RWPE2 (cell line): ENCODE measurements at regions not wholly inside any gene's neighbourhood (a gene's known extent, or its start where the extent isn't known, plus 50 kb on each side); places are given as distances from the start of the nearest gene placed in this dataset.
A peak's percentile ranks its signal among the peaks of the same experiment; 100 is the strongest.

ENCODE experiments used
- ATAC-seq: fragments of 200-7000 bp; cut with Tn5 transposase; 3 replicates; pipeline ENCODE4 v1.9.1; 2021; ENCODE audit warnings: low read depth
- DNase-seq: peaks from one replicate; pipeline ENCODE4 v3.0.0-alpha.2; 2020; ENCODE audit warnings: low spot score
- H3K27ac ChIP-seq: fragments of 450-650 bp; 2 replicates; pipeline ENCODE4 v1.5.1; 2017; ENCODE audit warnings: mild to moderate bottlenecking; ENCODE audit not compliant: poor library complexity, severe bottlenecking
- H3K27me3 ChIP-seq: fragments of 250-450 bp; sonication (Bioruptor Pico); 2 replicates; pipeline ENCODE4 v1.5.1; 2021; ENCODE audit warnings: mild to moderate bottlenecking, moderate library complexity; ENCODE audit not compliant: insufficient read depth, poor library complexity, severe bottlenecking
- H3K36me3 ChIP-seq: fragments of 250-450 bp; sonication (Bioruptor Pico); 2 replicates; pipeline ENCODE4 v1.5.1; 2020; ENCODE audit warnings: low read depth, mild to moderate bottlenecking, moderate library complexity
- H3K4me1 ChIP-seq: fragments of 250-450 bp; sonication (Bioruptor Pico); 2 replicates; pipeline ENCODE4 v1.5.1; 2021; ENCODE audit warnings: mild to moderate bottlenecking, moderate library complexity; ENCODE audit not compliant: insufficient read depth, poor library complexity, severe bottlenecking
- H3K4me3 ChIP-seq: fragments of 250-450 bp; sonication (Bioruptor Pico); 2 replicates; pipeline ENCODE4 v1.5.1; 2021; ENCODE audit warnings: mild to moderate bottlenecking, moderate library complexity; ENCODE audit not compliant: severe bottlenecking
- H3K9me3 ChIP-seq: fragments of 250-450 bp; sonication (Bioruptor Pico); 2 replicates; pipeline ENCODE4 v1.5.1; 2021; ENCODE audit warnings: mild to moderate bottlenecking, moderate library complexity; ENCODE audit not compliant: severe bottlenecking
- CTCF ChIP-seq: fragments of 450-650 bp; IDR thresholded peaks from one replicate; pipeline ENCODE4 v1.5.1; 2017; ENCODE audit warnings: mild to moderate bottlenecking, moderate library complexity; ENCODE audit not compliant: poor library complexity, severe bottlenecking

- no peak for ATAC-seq
- peak; percentile 24 for DNase-seq
- H3K27me3 ChIP-seq: no peaks in the 10 kb centered on the region
- no peak overlapping the region for H3K4me3 ChIP-seq
- H3K9me3 ChIP-seq: no peaks in the 10 kb centered on the region
- no peaks in the 10 kb centered on the region for H3K4me1 ChIP-seq
- H3K36me3 ChIP-seq: no peaks in the 10 kb centered on the region
- no peak overlapping the region for H3K27ac ChIP-seq
- no peak for TF ChIP-seq CTCF
These were observed 71.6 kb upstream of the NECTIN1 start for GRCh38 chr11:119800619-119801018.

- no peak for ATAC-seq
- Histone ChIP-seq H3K4me1 (peaks cover 3% of the 10 kb centered on the region), H3K36me3 (no peaks in the 10 kb centered on the region), H3K9me3 (no peaks in the 10 kb centered on the region), H3K4me3 (no peak overlapping the region), H3K27ac (no peak overlapping the region), H3K27me3 (no peaks in the 10 kb centered on the region)
- no peak for TF ChIP-seq CTCF
- no peak for DNase-seq
These were observed 71.2 kb upstream of the NECTIN1 start for GRCh38 chr11:119800171-119800570.

GRCh38 chr11:119798656-119799055 is 69.7 kb upstream of the NECTIN1 start:
- H3K4me3 ChIP-seq: no peak overlapping the region
- no peak for TF ChIP-seq CTCF
- DNase-seq: no peak
- no peaks in the 10 kb centered on the region for H3K9me3 ChIP-seq
- ATAC-seq: no peak
- no peak overlapping the region for H3K27ac ChIP-seq
- H3K4me1 ChIP-seq: peaks cover 6% of the 10 kb centered on the region
- H3K36me3 ChIP-seq: no peaks in the 10 kb centered on the region
- no peaks in the 10 kb centered on the region for H3K27me3 ChIP-seq

GRCh38 chr11:119797736-119798135 is 68.7 kb upstream of the NECTIN1 start:
- Histone ChIP-seq H3K27me3 (no peaks in the 10 kb centered on the region), H3K27ac (no peak overlapping the region), H3K9me3 (no peaks in the 10 kb centered on the region), H3K36me3 (no peaks in the 10 kb centered on the region), H3K4me3 (no peak overlapping the region), H3K4me1 (peaks cover 6% of the 10 kb centered on the region)
- ATAC-seq (no peak), DNase-seq (no peak)
- TF ChIP-seq CTCF: no peak

GRCh38 chr11:119797123-119797611 is 68.2 kb upstream of the NECTIN1 start:
- Histone ChIP-seq H3K27ac (no peak overlapping the region), H3K36me3 (no peaks in the 10 kb centered on the region), H3K9me3 (no peaks in the 10 kb centered on the region), H3K4me3 (no peak overlapping the region), H3K27me3 (no peaks in the 10 kb centered on the region), H3K4me1 (peaks cover 6% of the 10 kb centered on the region)
- no peak for DNase-seq
- ATAC-seq: no peak
- TF ChIP-seq CTCF: no peak
